Transverse colon (tissue), 4 donors: ENCODE measurements at regions not wholly inside any gene's neighbourhood (a gene's known extent, or its start where the extent isn't known, plus 50 kb on each side); places are given as distances from the start of the nearest gene placed in this dataset.

Source experiments
- CTCF ChIP-seq, 5 experiments: fragments of 200-600 bp in 3 of 5; fragments of 450-650 bp in 2 of 5; sonication (generic) in 3 of 5; IDR thresholded peaks; 1 replicate in 2 of 5; 2 replicates in 3 of 5; pipeline ENCODE4 v1.5.1; 2016 to 2017; ENCODE audit warnings: antibody characterized with exemption in 5 of 5, inconsistent platforms in 3 of 5, mild to moderate bottlenecking in 2 of 5, moderate library complexity in 1 of 5
- EP300 ChIP-seq: sonication (generic); formaldehyde crosslinking; IDR thresholded peaks from one replicate; pipeline ENCODE4 v1.6.1; 2017; ENCODE audit warnings: antibody characterized with exemption, low read depth
- POLR2AphosphoS5 ChIP-seq, 3 donors: sonication (generic); formaldehyde crosslinking; IDR thresholded peaks; one replicate each; pipeline ENCODE4 v1.6.1; 2016; ENCODE audit warnings: antibody characterized with exemption in 3 of 3

GRCh38 chr13:66021846-66022245, 1208.3 kb downstream of the PCDH9 start:
- TF ChIP-seq CTCF (IDR thresholded peaks at IDR 0.05) (no peak), EP300 (no peak), POLR2AphosphoS5 (IDR thresholded peaks at IDR 0.05) (no peak)
